Renal cortical epithelial cell (primary cell): ENCODE measurements at regions not wholly inside any gene's neighbourhood (a gene's known extent, or its start where the extent isn't known, plus 50 kb on each side); places are given as distances from the start of the nearest gene placed in this dataset.

Experiments
- DNase-seq: peaks from one replicate; pipeline ENCODE4 v3.0.0-alpha.2; 2011; ENCODE audit warnings: low read depth

- DNase-seq, result no peak
Measured at GRCh38 chr20:22916021-22916842, 118.9 kb upstream of the SSTR4 start.

- DNase-seq, result no peak
Measured at GRCh38 chr20:22918286-22918983, 116.7 kb upstream of the SSTR4 start.

GRCh38 chr20:22920898-22921297, 114.2 kb upstream of the SSTR4 start:
- no peak for DNase-seq

- DNase-seq, result peak; percentile 73
Measured at GRCh38 chr20:22921595-22922421, 113.3 kb upstream of the SSTR4 start.

GRCh38 chr20:22922987-22923386, 112.1 kb upstream of the SSTR4 start:
- DNase-seq, result no peak

GRCh38 chr20:22924046-22924737, 110.9 kb upstream of the SSTR4 start:
- DNase-seq, result no peak

GRCh38 chr20:22924949-22925612, 110.0 kb upstream of the SSTR4 start:
- no peak for DNase-seq

GRCh38 chr20:22925613-22925983, 109.5 kb upstream of the SSTR4 start:
- DNase-seq, result no peak

GRCh38 chr20:22927537-22927936, 107.6 kb upstream of the SSTR4 start:
- peak; percentile 9 for DNase-seq

- DNase-seq, result no peak
Measured at GRCh38 chr20:22928679-22929078, 106.4 kb upstream of the SSTR4 start.

GRCh38 chr20:22929661-22930060, 105.5 kb upstream of the SSTR4 start:
- no peak for DNase-seq

GRCh38 chr20:22931653-22932608, 103.2 kb upstream of the SSTR4 start:
- DNase-seq, result peak; percentile 6

- no peak for DNase-seq
Measured at GRCh38 chr20:22939181-22939580, 95.9 kb upstream of the SSTR4 start.

- no peak for DNase-seq
Measured at GRCh38 chr20:22940350-22940749, 94.8 kb upstream of the SSTR4 start.

GRCh38 chr20:22941550-22941949, 93.6 kb upstream of the SSTR4 start:
- no peak for DNase-seq

- no peak for DNase-seq
Measured at GRCh38 chr20:22942742-22943141, 92.4 kb upstream of the SSTR4 start.

- no peak for DNase-seq
Measured at GRCh38 chr20:22944062-22944461, 91.0 kb upstream of the SSTR4 start.

GRCh38 chr20:22944936-22945335, 90.2 kb upstream of the SSTR4 start:
- DNase-seq, result no peak

GRCh38 chr20:22946596-22946995, 88.5 kb upstream of the SSTR4 start:
- DNase-seq, result no peak
